HG02885 (cell line): ENCODE measurements at regions not wholly inside any gene's neighbourhood (a gene's known extent, or its start where the extent isn't known, plus 50 kb on each side); places are given as distances from the start of the nearest gene placed in this dataset.
"Not testable (repeated sequence)": the region's sequence is repeated elsewhere in the genome, so short reads cannot be mapped to it uniquely, and the experiment has no call there.

Experiments used
- ATAC-seq: cut with Tn5 transposase; IDR thresholded peaks from one replicate; pipeline ENCODE4 v1.9.1; 2021; ENCODE audit warnings: mild to moderate bottlenecking; ENCODE audit not compliant: unreplicated experiment, poor library complexity

DNA sequence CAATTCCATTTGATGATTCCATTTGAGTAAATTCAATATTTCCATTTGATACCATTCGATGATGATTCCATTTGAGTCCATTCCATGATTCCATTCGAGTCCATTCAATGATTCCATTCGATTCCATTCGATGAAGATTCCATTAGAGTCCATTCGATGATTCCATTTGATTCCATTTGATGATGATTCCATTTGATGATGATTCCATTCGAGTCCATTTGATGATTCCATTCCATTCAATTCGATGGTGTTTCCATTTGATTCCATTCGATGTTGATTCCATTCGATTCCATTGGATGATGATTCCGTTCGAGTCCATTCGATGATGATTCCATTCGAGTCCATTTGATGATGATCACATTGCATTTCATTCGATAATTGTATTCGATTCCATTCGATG is 1095.2 kb downstream of the RPIA start:
- ATAC-seq: not testable (repeated sequence)

DNA sequence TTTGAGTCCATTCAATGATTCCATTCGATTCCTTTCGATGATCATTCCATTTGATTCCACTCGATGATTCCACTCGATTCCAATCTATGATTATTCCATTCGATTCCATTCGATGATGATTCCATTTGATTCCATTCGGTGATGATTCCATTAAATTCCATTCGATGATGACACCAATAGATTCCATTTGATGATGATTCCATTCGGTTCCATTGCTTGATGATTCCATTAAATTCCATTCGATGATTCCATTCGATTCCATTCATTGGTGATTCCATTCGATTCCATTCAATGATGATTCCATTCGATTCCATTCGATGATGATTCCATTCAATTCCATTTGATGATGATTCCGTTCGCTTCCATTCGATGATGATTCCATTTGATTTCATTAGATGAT is 1104.1 kb downstream of the RPIA start:
- not testable (repeated sequence) for ATAC-seq

DNA sequence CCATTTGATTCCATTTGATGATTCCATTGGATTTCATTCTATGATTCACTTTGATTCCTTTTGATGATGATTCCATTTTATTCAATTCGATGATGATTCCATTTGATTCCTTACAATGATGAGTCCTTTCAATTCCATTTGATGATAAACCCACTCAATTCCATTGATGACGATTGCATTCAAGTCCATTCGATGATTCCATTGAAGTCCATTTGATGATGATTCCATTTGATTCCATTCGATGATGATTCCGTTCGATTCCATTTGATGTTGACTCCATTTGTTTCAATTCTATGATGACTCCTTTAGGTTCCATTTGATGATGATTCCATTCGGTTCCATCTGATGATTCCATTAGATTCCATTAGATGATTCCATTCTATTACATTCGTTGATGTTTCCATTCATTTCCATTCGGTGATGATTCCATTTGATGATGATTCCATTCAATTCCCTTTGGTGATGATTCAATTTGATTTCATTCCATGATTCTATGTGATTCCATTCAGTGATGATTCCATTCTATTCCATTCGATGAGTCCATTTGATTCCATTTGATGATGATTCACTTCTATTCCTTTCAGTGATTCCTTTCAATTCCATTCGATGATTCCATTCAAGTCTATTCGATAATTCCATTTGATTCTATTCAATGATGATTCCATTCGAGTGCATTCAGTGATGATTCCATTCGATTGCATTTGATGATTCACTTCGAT is 1106.0 kb downstream of the RPIA start:
- ATAC-seq: no peak

DNA sequence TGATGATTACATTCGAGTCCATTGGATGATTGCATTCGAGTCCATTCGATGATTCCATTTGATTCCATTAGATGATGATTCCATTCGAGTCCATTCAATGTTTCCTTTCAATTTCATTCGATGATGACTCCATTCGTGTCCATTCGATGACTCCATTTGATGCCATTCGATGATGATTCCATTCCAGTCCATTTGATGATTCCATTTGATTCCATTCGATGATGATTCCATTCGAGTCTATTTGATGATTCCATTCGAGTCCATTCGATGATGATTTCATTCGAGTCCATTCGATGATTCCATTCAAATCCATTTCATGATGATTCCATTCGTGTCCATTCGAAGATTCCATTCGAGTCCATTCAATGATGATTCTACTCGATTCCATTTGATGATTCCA is 1109.7 kb downstream of the RPIA start:
- ATAC-seq: not testable (repeated sequence)

DNA sequence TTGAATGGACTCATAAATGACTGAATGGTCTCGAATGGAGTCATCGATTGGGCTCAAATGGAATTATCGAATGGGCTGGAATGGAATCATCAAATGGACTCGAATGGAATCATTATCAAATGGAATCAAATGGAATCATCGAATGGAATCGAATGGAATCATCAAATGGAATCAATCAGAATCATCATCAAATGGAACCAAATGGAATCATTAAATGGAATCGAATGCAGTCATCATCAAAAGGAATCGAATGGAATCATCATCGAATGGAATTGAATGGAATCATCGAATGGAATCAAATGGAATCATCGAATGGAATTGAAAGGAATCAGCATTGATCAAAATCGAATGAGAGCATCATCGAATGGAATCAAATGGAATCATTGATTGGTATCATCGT is 1114.9 kb downstream of the RPIA start:
- not testable (repeated sequence) for ATAC-seq

DNA sequence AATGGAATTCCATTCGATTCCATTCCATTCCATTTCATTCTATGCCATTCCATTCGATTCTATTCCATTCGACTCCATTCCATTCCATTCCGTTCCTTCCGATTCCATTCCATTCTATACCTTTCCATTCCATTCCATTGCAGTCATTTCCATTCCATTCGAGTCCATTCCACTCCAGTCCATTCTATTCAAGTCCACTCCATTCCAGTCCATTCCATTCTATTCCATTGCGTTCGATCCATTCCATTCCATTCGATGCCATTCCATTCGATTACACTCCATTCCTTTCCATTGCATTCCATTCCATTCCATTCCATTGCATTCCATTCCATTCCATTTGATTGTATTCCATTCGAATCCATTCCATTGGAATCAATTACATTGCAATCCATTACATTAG is 1119.8 kb downstream of the RPIA start:
- ATAC-seq: no peak

DNA sequence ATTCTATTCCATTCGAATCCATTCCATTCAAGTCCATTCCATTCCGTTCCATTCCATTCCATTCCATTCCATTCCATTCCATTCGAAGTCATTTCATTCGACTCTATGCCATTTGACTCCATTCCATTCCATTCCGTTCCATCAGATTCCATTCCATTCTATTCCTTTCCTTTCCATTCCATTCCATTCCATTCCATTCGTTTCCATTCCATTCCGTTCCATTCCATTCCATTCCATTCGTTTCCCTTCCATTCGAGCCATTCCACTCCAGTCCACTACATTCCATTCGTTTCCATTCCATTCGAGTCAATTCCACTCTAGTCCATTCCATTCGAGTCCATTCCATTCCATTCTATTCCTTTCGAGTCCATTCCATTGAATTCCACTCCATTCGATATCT is 1120.4 kb downstream of the RPIA start:
- ATAC-seq: not testable (repeated sequence)

DNA sequence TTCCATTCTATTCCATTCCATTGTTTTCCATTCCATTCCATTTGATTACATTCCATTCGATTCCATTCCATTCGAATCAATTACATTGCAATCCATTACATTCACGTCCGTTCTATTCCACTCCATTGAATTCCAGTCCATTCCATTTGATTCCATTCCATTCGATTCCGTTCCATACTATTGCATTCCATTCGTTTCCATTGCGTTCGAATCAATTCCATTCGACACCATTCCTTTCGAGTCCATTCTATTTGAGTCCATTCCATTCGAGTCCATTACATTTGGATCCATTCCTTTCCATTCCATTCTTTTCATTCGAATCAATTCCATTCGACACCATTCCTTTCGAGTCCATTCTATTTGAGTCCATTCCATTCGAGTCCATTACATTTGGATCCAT is 1122.9 kb downstream of the RPIA start:
- ATAC-seq: not testable (repeated sequence)

DNA sequence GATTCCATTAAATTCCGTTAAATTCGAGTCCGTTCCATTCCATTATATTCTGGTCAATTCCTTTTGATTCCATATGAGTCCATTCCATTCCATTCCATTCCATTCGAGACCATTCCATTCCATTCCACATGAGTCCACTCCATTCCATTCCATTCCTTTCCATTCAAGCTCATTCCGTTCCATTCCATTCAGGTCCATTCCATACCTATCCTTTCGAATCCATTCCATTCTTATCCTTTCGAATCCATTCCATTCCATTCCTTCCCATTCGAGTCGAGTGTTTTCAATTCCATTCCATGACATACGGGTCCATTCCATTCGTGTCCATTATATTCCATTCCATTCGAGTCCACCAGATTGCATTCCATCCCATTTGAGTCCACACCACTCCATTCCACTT is 1127.4 kb downstream of the RPIA start:
- no peak for ATAC-seq

DNA sequence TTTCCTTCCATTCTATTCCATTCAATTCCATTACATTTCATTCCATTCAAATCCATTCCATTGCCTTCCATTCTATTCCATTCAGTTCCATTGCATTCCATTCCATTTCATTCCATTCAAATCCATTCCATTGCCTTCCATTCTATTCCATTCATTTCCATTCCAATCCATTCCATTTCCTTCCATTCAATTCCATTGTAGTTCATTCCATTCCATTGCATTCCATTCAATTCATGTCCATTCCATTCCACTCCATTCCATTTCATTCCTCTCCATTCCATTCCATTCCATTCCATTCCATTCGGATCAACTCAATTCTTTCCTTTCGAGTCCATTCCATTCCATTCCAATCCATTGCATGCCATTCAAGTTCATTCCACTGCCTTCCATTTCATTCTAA is 1128.3 kb downstream of the RPIA start:
- no peak for ATAC-seq

DNA sequence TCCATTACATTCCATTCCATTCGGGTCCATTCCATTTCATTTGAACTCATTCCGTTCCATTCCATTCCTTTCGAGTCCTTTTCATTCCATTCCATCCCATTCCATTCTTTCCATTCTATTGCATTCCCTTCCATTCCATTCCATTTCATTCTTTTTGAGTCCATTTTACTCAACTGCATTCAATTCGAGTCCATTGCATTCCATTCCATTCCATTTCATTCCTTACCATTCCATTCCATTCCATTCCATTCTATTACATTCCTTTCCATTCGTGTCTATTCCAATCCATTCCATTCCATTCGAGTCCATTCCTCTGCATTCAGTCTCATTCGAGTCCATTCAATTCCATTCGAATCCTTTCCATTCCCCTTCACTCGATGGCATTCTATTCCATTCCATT is 1128.8 kb downstream of the RPIA start:
- ATAC-seq: no peak

DNA sequence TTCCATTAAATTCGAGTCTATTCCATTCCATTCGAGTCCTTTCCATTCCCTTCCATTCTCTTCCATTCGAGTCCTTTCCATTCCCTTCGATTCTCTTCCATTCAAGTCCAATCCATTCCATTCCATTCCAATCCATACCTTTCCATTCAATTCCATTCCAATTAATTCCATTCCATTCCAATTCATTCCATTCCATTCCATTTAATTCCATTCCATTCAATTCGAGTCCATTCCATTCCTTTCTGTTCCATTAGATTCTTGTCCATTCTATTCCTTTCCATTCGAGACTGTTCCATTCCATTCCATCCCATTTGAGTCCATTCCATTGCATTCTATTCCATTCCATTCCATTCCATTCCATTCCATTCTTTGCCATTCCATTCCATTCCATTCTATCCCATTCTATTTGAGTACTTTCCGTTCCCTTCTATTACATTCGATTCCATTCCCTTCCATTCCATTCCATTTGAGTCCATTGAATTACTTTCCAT is 1130.0 kb downstream of the RPIA start:
- ATAC-seq: no peak

DNA sequence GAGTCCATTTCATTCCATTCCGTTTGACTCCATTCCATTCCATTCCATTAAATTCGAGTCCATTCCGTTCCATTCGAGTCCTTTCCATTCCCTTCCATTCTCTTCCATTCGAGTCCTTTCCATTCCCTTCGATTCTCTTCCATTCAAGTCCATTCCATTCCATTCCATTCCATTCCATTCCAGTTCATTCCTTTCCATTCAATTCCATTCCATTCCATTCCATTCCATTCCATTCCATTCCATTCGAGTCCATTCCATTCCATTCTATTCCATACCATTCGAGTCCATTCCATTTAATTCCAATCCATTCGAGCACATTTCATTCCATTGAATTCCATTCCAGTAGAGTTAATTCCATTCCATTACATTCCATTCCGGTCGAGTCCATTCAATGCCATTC is 1130.9 kb downstream of the RPIA start:
- ATAC-seq: not testable (repeated sequence)

DNA sequence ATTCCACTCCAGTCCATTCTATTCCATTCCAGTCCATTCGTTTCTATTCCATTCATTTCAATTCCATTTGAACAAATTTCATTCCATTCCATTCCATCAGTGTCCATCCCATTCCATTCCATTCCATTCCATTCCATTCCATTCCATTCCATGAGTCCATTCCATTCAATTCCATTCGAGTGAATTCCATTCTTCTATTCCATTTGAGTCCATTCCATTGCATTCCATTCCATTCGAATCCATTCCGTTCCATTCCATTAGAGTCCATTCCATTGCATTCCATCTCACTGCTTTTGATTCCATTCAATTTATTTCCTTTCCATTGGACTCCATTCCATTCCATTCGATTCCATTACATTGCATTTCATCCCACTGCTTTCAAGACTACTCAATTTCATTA is 1132.1 kb downstream of the RPIA start:
- ATAC-seq: no peak

DNA sequence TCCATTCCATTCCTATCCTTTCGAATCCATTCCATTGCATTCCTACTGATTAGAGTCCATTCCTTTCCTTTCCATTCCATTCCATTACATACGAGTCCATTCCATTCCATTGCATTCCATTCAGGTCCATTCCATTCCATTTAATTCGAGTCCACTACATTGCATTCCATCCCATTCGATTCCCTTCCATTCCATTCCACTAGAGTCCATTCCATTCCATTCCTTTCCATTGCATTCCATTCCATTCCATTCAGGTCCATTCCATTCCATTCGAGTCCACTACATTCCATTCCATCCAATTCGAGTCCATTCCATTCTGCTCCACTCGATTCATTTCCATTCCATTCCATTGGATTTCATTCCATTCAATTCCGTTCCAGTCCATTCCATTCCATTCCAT is 1133.6 kb downstream of the RPIA start:
- ATAC-seq: no peak

DNA sequence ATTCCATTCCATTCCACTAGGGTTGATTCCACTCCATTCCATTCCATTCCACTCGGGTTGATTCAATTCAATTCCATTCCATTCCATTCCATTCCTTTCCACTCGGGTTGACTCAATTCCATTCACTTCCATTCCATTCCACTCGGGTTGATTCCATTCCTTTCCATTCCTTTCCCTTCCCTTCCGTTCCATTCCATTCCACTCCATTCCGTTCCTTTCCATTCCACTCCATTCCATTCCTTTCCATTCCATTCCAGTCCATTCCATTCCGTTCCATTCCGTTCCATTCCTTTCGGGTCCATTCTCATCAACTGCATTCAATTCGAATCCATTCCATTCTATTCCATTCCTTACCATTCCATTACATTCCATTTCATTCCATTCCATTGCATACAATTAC is 1135.3 kb downstream of the RPIA start:
- ATAC-seq: not testable (repeated sequence)

DNA sequence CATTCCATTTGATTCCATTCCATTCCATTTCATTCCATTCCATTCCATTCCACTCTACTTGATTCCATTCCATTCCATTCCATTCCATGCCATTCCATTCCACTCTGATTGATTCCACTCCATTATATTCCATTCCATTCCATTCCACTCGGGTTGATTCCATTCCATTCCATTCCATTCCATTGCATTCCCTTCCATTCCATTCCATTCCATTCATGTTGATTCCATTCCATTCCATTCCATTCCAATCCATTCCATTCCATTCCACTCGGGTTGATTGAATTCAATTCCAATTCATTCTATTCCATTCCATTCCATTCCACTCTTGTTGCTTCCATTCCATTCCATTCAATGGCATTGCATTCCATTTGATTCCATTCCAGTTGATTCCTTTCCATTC is 1136.4 kb downstream of the RPIA start:
- ATAC-seq: not testable (repeated sequence)

DNA sequence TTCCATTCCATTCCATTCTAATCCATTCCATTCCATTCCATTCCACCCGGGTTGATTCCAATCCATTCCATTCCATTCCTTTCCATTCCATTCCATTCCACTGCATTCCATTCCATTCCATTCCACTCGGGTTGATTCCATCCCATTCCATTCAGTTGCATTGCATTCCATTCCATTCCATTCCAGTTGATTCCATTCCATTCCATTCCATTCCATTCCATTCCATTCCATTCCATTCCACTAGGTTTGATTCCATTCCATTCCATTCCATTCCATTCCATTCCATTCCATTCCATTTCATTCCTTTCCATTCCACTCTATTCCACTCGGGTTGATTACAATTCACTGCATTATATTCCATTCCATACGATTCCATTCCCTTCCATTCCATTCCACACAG is 1136.9 kb downstream of the RPIA start:
- ATAC-seq: not testable (repeated sequence)

DNA sequence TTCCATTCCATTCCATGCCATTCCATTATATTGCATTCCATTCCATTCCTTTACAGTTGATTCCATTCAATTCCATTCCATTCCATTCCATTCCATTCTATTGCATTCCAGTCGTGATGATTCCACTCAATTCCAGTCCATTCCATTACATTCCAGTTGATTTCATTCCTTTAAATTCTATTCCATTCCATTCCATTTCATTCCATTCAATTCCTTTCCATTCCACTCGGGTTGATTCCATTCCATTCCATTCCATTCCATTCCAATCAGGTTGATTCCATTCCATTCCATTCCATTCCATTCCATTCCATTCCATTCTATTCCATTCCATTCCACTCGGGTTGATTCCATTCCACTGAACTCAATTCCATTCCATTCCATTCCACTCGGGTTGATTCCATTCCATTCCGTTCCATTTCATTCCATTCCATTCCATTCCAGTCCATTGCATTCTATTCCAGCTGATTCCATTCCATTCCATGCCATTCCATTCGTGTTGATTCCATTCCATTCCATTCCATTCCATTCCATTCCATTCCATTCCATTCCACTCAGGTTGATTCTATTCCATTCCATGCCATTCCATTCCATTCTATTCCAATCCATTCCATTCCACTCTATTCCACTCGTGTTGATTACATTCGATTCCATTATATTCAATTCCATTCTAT is 1137.6 kb downstream of the RPIA start:
- ATAC-seq: peak; percentile 26

DNA sequence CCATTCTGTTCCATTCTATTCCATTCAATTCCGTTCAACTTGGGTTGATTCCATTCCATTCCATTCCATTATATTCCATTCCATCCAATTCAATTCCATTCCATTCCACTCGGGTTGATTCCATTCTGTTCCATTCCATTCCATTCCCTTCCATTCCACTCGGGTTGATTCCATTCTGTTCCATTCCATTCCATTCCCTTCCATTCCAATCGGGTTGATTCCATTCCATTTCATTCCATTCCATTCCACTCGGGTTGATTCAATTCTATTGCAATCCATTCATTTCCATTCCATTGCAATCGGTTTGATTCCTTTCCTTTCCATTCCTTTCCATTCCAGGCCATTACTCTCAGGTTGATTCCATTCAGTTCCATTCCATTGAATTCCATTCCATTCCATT is 1138.4 kb downstream of the RPIA start:
- no peak for ATAC-seq

DNA sequence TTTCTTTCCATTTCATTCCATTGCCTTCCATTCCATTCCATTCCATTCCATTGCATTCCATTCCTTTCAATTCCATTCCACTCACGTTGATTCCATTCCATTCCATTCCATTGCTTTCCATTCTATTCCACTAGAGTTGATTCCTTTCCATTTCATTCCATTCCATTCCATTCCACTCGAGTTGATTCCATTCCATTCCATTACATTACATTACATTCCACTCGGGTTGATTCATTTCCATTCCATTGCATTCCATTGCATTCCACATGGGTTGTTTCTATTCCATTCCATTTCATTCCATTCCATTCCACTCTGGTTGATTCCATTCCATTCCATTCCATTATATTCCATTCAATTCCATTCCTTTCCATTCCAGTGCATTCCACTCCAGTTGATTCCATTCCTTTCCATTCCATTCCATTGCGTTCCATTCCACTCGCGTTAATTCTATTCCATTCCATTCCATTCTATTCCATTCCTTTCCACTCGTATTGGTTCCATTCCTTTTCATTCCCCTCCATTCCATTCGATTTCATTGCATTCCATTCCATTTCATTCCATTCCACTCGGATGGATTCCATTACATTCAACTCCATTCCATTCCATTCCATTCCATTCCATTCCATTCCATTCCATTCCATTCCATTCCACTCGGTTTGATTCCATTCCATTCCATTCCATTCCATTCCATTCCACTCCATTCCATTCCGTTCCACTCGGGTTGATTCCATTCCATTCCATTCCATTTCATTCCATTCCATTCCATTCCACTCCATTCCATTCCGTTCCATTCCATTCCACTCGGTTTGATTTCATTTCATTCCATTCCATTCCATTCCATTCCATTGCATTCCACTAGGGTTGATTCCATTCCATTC is 1139.1 kb downstream of the RPIA start:
- peak; percentile 45 for ATAC-seq
